ENCODE measurements at regions not wholly inside any gene's neighbourhood (a gene's known extent, or its start where the extent isn't known, plus 50 kb on each side); places are given as distances from the start of the nearest gene placed in this dataset.
A peak's percentile ranks its signal among the peaks of the same experiment; 100 is the strongest.
"Not testable (repeated sequence)": the region's sequence is repeated elsewhere in the genome, so short reads cannot be mapped to it uniquely, and the experiment has no call there.

GRCh38 chr5:18653216-18653752 lies 1019.0 kb downstream of the TAF11L14 start:
- peaks cover 0 to 8% (median 0%) of the 10 kb centered on the region in 3 donors for H3K9me3 ChIP-seq
- H3K4me3 ChIP-seq = no peak overlapping the region
- TF ChIP-seq POLR2A (IDR thresholded peaks at IDR 0.05) (no peak), CTCF (IDR thresholded peaks at IDR 0.05) (no peak)
- 100% methylated on average over 1 of the region's 1 CpG for WGBS, 2 donors
- peak in 1 of 4 donors; percentile 5 for DNase-seq
- H3K27ac ChIP-seq = no peak overlapping the region
- no peaks in the 10 kb centered on the region for H3K36me3 ChIP-seq (replicated peaks in 1 of 2; ENCODE audit: insufficient read depth in 1 of 2, low read depth in 2 of 2)
- intact Hi-C loops (cut with DNase I) = no loop called here
- H3K27me3 ChIP-seq = no peaks in the 10 kb centered on the region
- no peaks in the 10 kb centered on the region for H3K4me1 ChIP-seq
- no peak for ATAC-seq

GRCh38 chr5:18660511-18660910 lies 1026.3 kb downstream of the TAF11L14 start:
- no peak for TF ChIP-seq CTCF (IDR thresholded peaks at IDR 0.05)
- intact Hi-C loops (cut with DNase I) = no loop called here
- DNase-seq = no peak

GRCh38 chr5:18662231-18662630 lies 1028.0 kb downstream of the TAF11L14 start:
- ATAC-seq (no peak), DNase-seq (no peak)
- no peaks in the 10 kb centered on the region for H3K36me3 ChIP-seq (replicated peaks in 1 of 2; ENCODE audit: insufficient read depth in 1 of 2, low read depth in 2 of 2)
- H3K4me3 ChIP-seq = no peak overlapping the region
- WGBS, 2 donors = 85% methylated on average over 2 of the region's 2 CpGs
- no peaks in the 10 kb centered on the region for H3K9me3 ChIP-seq
- TF ChIP-seq POLR2A (IDR thresholded peaks at IDR 0.05) = no peak
- no peak for TF ChIP-seq CTCF (IDR thresholded peaks at IDR 0.05)
- no peaks in the 10 kb centered on the region for H3K4me1 ChIP-seq
- intact Hi-C loops (cut with DNase I) = no loop called here
- no peaks in the 10 kb centered on the region for H3K27me3 ChIP-seq
- H3K27ac ChIP-seq = no peak overlapping the region

More at GRCh38 chr5:18660511-18660910, 1026.3 kb downstream of the TAF11L14 start:
- Histone ChIP-seq H3K4me1 (no peaks in the 10 kb centered on the region), H3K36me3 (replicated peaks in 1 of 2; ENCODE audit: insufficient read depth in 1 of 2, low read depth in 2 of 2) (no peaks in the 10 kb centered on the region), H3K4me3 (no peak overlapping the region), H3K27me3 (no peaks in the 10 kb centered on the region), H3K27ac (no peak overlapping the region), H3K9me3 (no peaks in the 10 kb centered on the region)
- ATAC-seq = no peak

GRCh38 chr5:18674212-18674611 lies 1040.0 kb downstream of the TAF11L14 start:
- intact Hi-C loops (cut with DNase I); ATAC-seq: not testable (repeated sequence)
- 45 to 50% methylated on average over 2 of the region's 4 CpGs for WGBS, 2 donors

GRCh38 chr5:18675041-18675440 lies 1040.8 kb downstream of the TAF11L14 start:
- H3K9me3 ChIP-seq = no peaks in the 10 kb centered on the region
- H3K4me3 ChIP-seq = no peak overlapping the region
- intact Hi-C loops (cut with DNase I) = no loop called here
- TF ChIP-seq POLR2A (IDR thresholded peaks at IDR 0.05) (no peak), CTCF (IDR thresholded peaks at IDR 0.05) (no peak)
- no peaks in the 10 kb centered on the region for H3K36me3 ChIP-seq (replicated peaks in 1 of 2; ENCODE audit: insufficient read depth in 1 of 2, low read depth in 2 of 2)
- H3K4me1 ChIP-seq = no peaks in the 10 kb centered on the region
- no peaks in the 10 kb centered on the region for H3K27me3 ChIP-seq
- 72 to 85% methylated on average over 2 of the region's 2 CpGs for whole genome bisulfite sequencing, 2 donors
- no peak for ATAC-seq
- H3K27ac ChIP-seq = no peak overlapping the region
- no peak for DNase-seq

More at GRCh38 chr5:18674212-18674611, 1040.0 kb downstream of the TAF11L14 start:
- not testable (repeated sequence) for H3K4me1 ChIP-seq; H3K4me3 ChIP-seq; H3K36me3 ChIP-seq (replicated peaks in 1 of 2; ENCODE audit: insufficient read depth in 1 of 2, low read depth in 2 of 2); H3K27me3 ChIP-seq; H3K9me3 ChIP-seq; DNase-seq; H3K27ac ChIP-seq

All from body of pancreas (tissue), 4 donors.